Fibroblast of lung (primary cell): ENCODE measurements at regions not wholly inside any gene's neighbourhood (a gene's known extent, or its start where the extent isn't known, plus 50 kb on each side); places are given as distances from the start of the nearest gene placed in this dataset.

Source experiments
- CTCF ChIP-seq, 2 donors: IDR thresholded peaks in 1 of 2; conservative IDR thresholded peaks in 1 of 2; 1 replicate in 1 of 2; 2 replicates in 1 of 2; pipeline ENCODE4 v1.5.1; 2011 to 2012; ENCODE audit warnings: low read length in 2 of 2, control low read depth in 1 of 2, inconsistent platforms in 1 of 2, low read depth in 1 of 2, mild to moderate bottlenecking in 1 of 2
- EZH2 ChIP-seq: IDR thresholded peaks from 2 replicates; pipeline ENCODE4 v1.5.1; 2012; ENCODE audit warnings: low read length, control low read depth, mild to moderate bottlenecking; ENCODE audit errors: missing control alignments

- TF ChIP-seq CTCF (conservative IDR thresholded peaks at IDR 0.05 in 1 of 2, IDR thresholded peaks at IDR 0.05 in 1 of 2; ENCODE audit: low read depth in 1 of 2, low read length in 2 of 2) (no peak), EZH2 (no peak)
These were observed 141.9 kb upstream of the GJE1 start for GRCh38 chr6:141990840-141991239.
